Fibroblast of upper back skin (primary cell): ENCODE measurements at regions not wholly inside any gene's neighbourhood (a gene's known extent, or its start where the extent isn't known, plus 50 kb on each side); places are given as distances from the start of the nearest gene placed in this dataset.

ENCODE experiments used
- DNase-seq: peaks from one replicate; pipeline ENCODE4 v3.0.0-alpha.2; 2013

- DNase-seq = no peak
Observed at GRCh38 chr2:5102823-5103222, 589.4 kb upstream of the SOX11 start.

- DNase-seq = no peak
Observed at GRCh38 chr2:5111581-5111980, 580.6 kb upstream of the SOX11 start.

GRCh38 chr2:5119046-5119445 lies 573.1 kb upstream of the SOX11 start:
- DNase-seq = no peak

- DNase-seq = no peak
Observed at GRCh38 chr2:5121121-5121520, 571.1 kb upstream of the SOX11 start.

GRCh38 chr2:5121642-5122041 lies 570.5 kb upstream of the SOX11 start:
- DNase-seq = no peak

- no peak for DNase-seq
Observed at GRCh38 chr2:5123582-5124196, 568.5 kb upstream of the SOX11 start.

- DNase-seq = no peak
Observed at GRCh38 chr2:5125017-5125730, 567.0 kb upstream of the SOX11 start.

- DNase-seq = no peak
Observed at GRCh38 chr2:5132281-5132680, 559.9 kb upstream of the SOX11 start.

- peak; percentile 86 for DNase-seq
Observed at GRCh38 chr2:5140347-5140746, 551.8 kb upstream of the SOX11 start.

- DNase-seq = no peak
Observed at GRCh38 chr2:5144159-5144558, 548.0 kb upstream of the SOX11 start.

GRCh38 chr2:5145053-5145452 lies 547.1 kb upstream of the SOX11 start:
- DNase-seq = no peak

GRCh38 chr2:5145801-5146200 lies 546.4 kb upstream of the SOX11 start:
- no peak for DNase-seq

GRCh38 chr2:5148392-5149085 lies 543.6 kb upstream of the SOX11 start:
- DNase-seq = no peak

- DNase-seq = no peak
Observed at GRCh38 chr2:5150871-5151270, 541.3 kb upstream of the SOX11 start.

- DNase-seq = peak; percentile 92
Observed at GRCh38 chr2:5164776-5165525, 527.2 kb upstream of the SOX11 start.

- DNase-seq = no peak
Observed at GRCh38 chr2:5172923-5173322, 519.3 kb upstream of the SOX11 start.

- peak; percentile 56 for DNase-seq
Observed at GRCh38 chr2:5173876-5174535, 518.2 kb upstream of the SOX11 start.

GRCh38 chr2:5175231-5175630 lies 517.0 kb upstream of the SOX11 start:
- no peak for DNase-seq

GRCh38 chr2:5176764-5177163 lies 515.4 kb upstream of the SOX11 start:
- DNase-seq = peak; percentile 48

- no peak for DNase-seq
Observed at GRCh38 chr2:5183031-5183430, 509.2 kb upstream of the SOX11 start.

- DNase-seq = no peak
Observed at GRCh38 chr2:5187283-5187682, 504.9 kb upstream of the SOX11 start.

GRCh38 chr2:5188636-5189035 lies 503.5 kb upstream of the SOX11 start:
- no peak for DNase-seq

- no peak for DNase-seq
Observed at GRCh38 chr2:5190023-5190422, 502.2 kb upstream of the SOX11 start.
